Stimulated activated CD4-positive, alpha-beta T cell treated with anti-CD3 and anti-CD28 coated beads, Interleukin-12 subunit alpha, Interleukin-12 subunit beta, amount 100 ng/mL, for 24 hours (primary cell): ENCODE measurements at regions not wholly inside any gene's neighbourhood (a gene's known extent, or its start where the extent isn't known, plus 50 kb on each side); places are given as distances from the start of the nearest gene placed in this dataset.

ENCODE experiments used
- DNase-seq, 2 experiments: peaks; one replicate each; pipeline ENCODE4 v3.0.0-alpha.2; 2020; ENCODE audit warnings: low read depth in 2 of 2

GRCh38 chr6:164164876-164165275, 750.4 kb downstream of the QKI start:
- DNase-seq = no peak

GRCh38 chr6:164163239-164163638, 748.7 kb downstream of the QKI start:
- no peak for DNase-seq

- no peak for DNase-seq
These were observed 744.5 kb downstream of the QKI start for GRCh38 chr6:164159061-164159460.

- no peak for DNase-seq
These were observed 740.1 kb downstream of the QKI start for GRCh38 chr6:164154588-164154987.

GRCh38 chr6:164152611-164153010, 738.1 kb downstream of the QKI start:
- no peak for DNase-seq

- DNase-seq = no peak
These were observed 736.9 kb downstream of the QKI start for GRCh38 chr6:164151161-164152120.

- DNase-seq = no peak
These were observed 735.7 kb downstream of the QKI start for GRCh38 chr6:164150232-164150631.

GRCh38 chr6:164148788-164149187, 734.3 kb downstream of the QKI start:
- DNase-seq = no peak

- no peak for DNase-seq
These were observed 729.8 kb downstream of the QKI start for GRCh38 chr6:164144316-164144715.

GRCh38 chr6:164142322-164142721, 727.8 kb downstream of the QKI start:
- no peak for DNase-seq

- no peak for DNase-seq
These were observed 721.1 kb downstream of the QKI start for GRCh38 chr6:164135511-164136132.

GRCh38 chr6:164133095-164133494, 718.6 kb downstream of the QKI start:
- no peak for DNase-seq

GRCh38 chr6:164130585-164130984, 716.1 kb downstream of the QKI start:
- no peak for DNase-seq

- DNase-seq = no peak
These were observed 715.6 kb downstream of the QKI start for GRCh38 chr6:164130151-164130550.

GRCh38 chr6:164129218-164129617, 714.7 kb downstream of the QKI start:
- DNase-seq = no peak

- DNase-seq = no peak
These were observed 713.6 kb downstream of the QKI start for GRCh38 chr6:164128101-164128500.

GRCh38 chr6:164124986-164125385, 710.5 kb downstream of the QKI start:
- DNase-seq = no peak

GRCh38 chr6:164124473-164124872, 710.0 kb downstream of the QKI start:
- no peak for DNase-seq

GRCh38 chr6:164122109-164122508, 707.6 kb downstream of the QKI start:
- DNase-seq = no peak

- DNase-seq = no peak
These were observed 707.0 kb downstream of the QKI start for GRCh38 chr6:164121527-164121926.

- no peak for DNase-seq
These were observed 700.1 kb downstream of the QKI start for GRCh38 chr6:164114651-164115050.

- DNase-seq = no peak
These were observed 699.5 kb downstream of the QKI start for GRCh38 chr6:164114051-164114450.

GRCh38 chr6:164113637-164114036, 699.1 kb downstream of the QKI start:
- DNase-seq = no peak
